Common myeloid progenitor, CD34-positive (primary cell): ENCODE measurements at regions not wholly inside any gene's neighbourhood (a gene's known extent, or its start where the extent isn't known, plus 50 kb on each side); places are given as distances from the start of the nearest gene placed in this dataset.

Source experiments
- CTCF ChIA-PET: fragments of 350-600 bp; sonication (Branson Sonifier 250); formaldehyde crosslinking; loops from one replicate; lab custom pipeline; 2021; ENCODE audit warnings: antibody characterized with exemption; lab: Charles Lee
- POLR2A ChIA-PET: fragments of 350-600 bp; sonication (Branson Sonifier 250); formaldehyde crosslinking; loops from one replicate; lab custom pipeline; 2021; ENCODE audit warnings: antibody characterized with exemption; lab: Charles Lee
- DNase-seq, 3 donors: peaks; one replicate each; pipeline versions ENCODE4 v3.0.0 to v3.0.0-alpha.2; 2013
- H3K27ac ChIP-seq, 2 experiments: 1 replicate in 1 of 2; 2 replicates in 1 of 2; pipeline ENCODE4 v1.7.0; 2013; ENCODE audit warnings: inconsistent platforms in 2 of 2, low read length in 2 of 2, mild to moderate bottlenecking in 2 of 2, low read depth in 1 of 2, moderate library complexity in 1 of 2; ENCODE audit not compliant: severe bottlenecking in 2 of 2, insufficient read depth in 1 of 2, poor library complexity in 1 of 2
- H3K27me3 ChIP-seq, 5 experiments: replicated peaks in 2 of 5; 1 replicate in 3 of 5; 2 replicates in 2 of 5; pipeline versions ENCODE4 v1.6.1 to v1.7.0; 2013; ENCODE audit warnings: low read length in 4 of 5, mild to moderate bottlenecking in 2 of 5, moderate library complexity in 2 of 5, inconsistent platforms in 1 of 5; ENCODE audit not compliant: insufficient read depth in 5 of 5, control insufficient read depth in 4 of 5
- H3K36me3 ChIP-seq, 4 experiments: 1 replicate in 2 of 4; 2 replicates in 2 of 4; pipeline versions ENCODE4 v1.6.1 to v1.7.0; 2013; ENCODE audit warnings: low read length in 3 of 4, control low read depth in 1 of 4, mild to moderate bottlenecking in 1 of 4; ENCODE audit not compliant: control insufficient read depth in 4 of 4, insufficient read depth in 4 of 4
- H3K4me1 ChIP-seq, 4 experiments: 1 replicate in 3 of 4; 2 replicates in 1 of 4; pipeline versions ENCODE4 v1.6.1 to v1.7.1; 2013; ENCODE audit warnings: low read length in 3 of 4, mild to moderate bottlenecking in 3 of 4, control low read depth in 1 of 4, inconsistent platforms in 1 of 4, moderate library complexity in 1 of 4; ENCODE audit not compliant: control insufficient read depth in 4 of 4, insufficient read depth in 4 of 4; ENCODE audit errors: control extremely low read depth in 1 of 4
- H3K4me3 ChIP-seq, 7 experiments: 1 replicate in 4 of 7; 2 replicates in 3 of 7; pipeline versions ENCODE4 v1.5.1 to v1.7.0; 2013; ENCODE audit warnings: mild to moderate bottlenecking in 7 of 7, low read length in 6 of 7, moderate library complexity in 6 of 7, inconsistent platforms in 2 of 7, low read depth in 2 of 7, control low read depth in 1 of 7; ENCODE audit not compliant: insufficient read depth in 4 of 7, control insufficient read depth in 1 of 7; ENCODE audit errors: extremely low read depth in 1 of 7
- H3K9me3 ChIP-seq, 5 experiments: 1 replicate in 4 of 5; 2 replicates in 1 of 5; pipeline versions ENCODE4 v1.6.1 to v1.7.1; 2013; ENCODE audit warnings: low read length in 4 of 5, mild to moderate bottlenecking in 2 of 5, inconsistent platforms in 1 of 5, low read depth in 1 of 5, moderate library complexity in 1 of 5; ENCODE audit not compliant: control insufficient read depth in 4 of 5, insufficient read depth in 2 of 5; ENCODE audit errors: control extremely low read depth in 1 of 5
- WGBS: methylation state at CpG from one replicate; pipeline ENCODE4 v1.1.5; 2013; ENCODE audit not compliant: insufficient coverage; 5-methylcytosine and 5-hydroxymethylcytosine counted together

- POLR2A ChIA-PET = no interaction called here
- Histone ChIP-seq H3K27me3 (peaks cover 0 to 11% (median 1%) of the 10 kb centered on the region in 5 experiments), H3K9me3 (no peaks in the 10 kb centered on the region), H3K4me1 (no peaks in the 10 kb centered on the region), H3K4me3 (no peak overlapping the region), H3K36me3 (no peaks in the 10 kb centered on the region), H3K27ac (no peak overlapping the region)
- DNase-seq = no peak
- CTCF ChIA-PET = no interaction called here
Observed at GRCh38 chr4:110394871-110395270, 81.1 kb upstream of the ENPEP start.

- peaks cover 0 to 18% (median 4%) of the 10 kb centered on the region in 5 experiments for H3K9me3 ChIP-seq
- H3K27me3 ChIP-seq = peaks cover 0 to 2% (median 0%) of the 10 kb centered on the region in 5 experiments
- ChIA-PET CTCF (interaction anchor here (0.6 to 1.1 kb wide), 2 partner anchors 10 to 64 kb away, joined by 3 to 4 read pairs; no protein-coding TSS in a partner anchor), POLR2A (no interaction called here)
- H3K4me3 ChIP-seq = no peak overlapping the region
- no peaks in the 10 kb centered on the region for H3K4me1 ChIP-seq
- DNase-seq = no peak
- no peaks in the 10 kb centered on the region for H3K36me3 ChIP-seq
- no peak overlapping the region for H3K27ac ChIP-seq
Observed at GRCh38 chr4:110381784-110382183, 94.2 kb upstream of the ENPEP start.

- H3K4me1 ChIP-seq = no peaks in the 10 kb centered on the region
- ChIA-PET POLR2A (no interaction called here), CTCF (interaction anchor here (1.3 kb wide), 1 partner anchor 10 kb away, joined by 4 read pairs; no protein-coding TSS in a partner anchor)
- H3K27me3 ChIP-seq = peaks cover 0 to 4% (median 0%) of the 10 kb centered on the region in 5 experiments
- WGBS = no CpG with 5 or more reads among the region's 2 CpGs
- H3K4me3 ChIP-seq = no peak overlapping the region
- H3K9me3 ChIP-seq = peaks cover 0 to 2% (median 0%) of the 10 kb centered on the region in 5 experiments
- no peak for DNase-seq
- H3K36me3 ChIP-seq = no peaks in the 10 kb centered on the region
- H3K27ac ChIP-seq = no peak overlapping the region
Observed at GRCh38 chr4:110372485-110372884, 103.5 kb upstream of the ENPEP start.

- Histone ChIP-seq H3K27ac (no peak overlapping the region), H3K36me3 (no peaks in the 10 kb centered on the region), H3K4me3 (no peak overlapping the region), H3K27me3 (peaks cover 0 to 4% (median 0%) of the 10 kb centered on the region in 5 experiments), H3K9me3 (peaks cover 0 to 2% (median 0%) of the 10 kb centered on the region in 5 experiments), H3K4me1 (no peaks in the 10 kb centered on the region)
- POLR2A ChIA-PET = no interaction called here
- DNase-seq = no peak
- CTCF ChIA-PET = interaction anchor here (1.1 to 1.3 kb wide), 2 partner anchors 9 to 11 kb away, joined by 3 to 4 read pairs; no protein-coding TSS in a partner anchor
- 100% methylated on average over 4 of the region's 4 CpGs for WGBS
Observed at GRCh38 chr4:110371016-110371770, 104.8 kb upstream of the ENPEP start.

- H3K9me3 ChIP-seq = peaks cover 0 to 2% (median 0%) of the 10 kb centered on the region in 5 experiments
- no peak overlapping the region for H3K27ac ChIP-seq
- ChIA-PET POLR2A (no interaction called here), CTCF (no interaction called here)
- H3K4me1 ChIP-seq = no peaks in the 10 kb centered on the region
- no peak overlapping the region for H3K4me3 ChIP-seq
- no peak for DNase-seq
- 100% methylated on average over 2 of the region's 3 CpGs for WGBS
- H3K27me3 ChIP-seq = peaks cover 0 to 6% (median 3%) of the 10 kb centered on the region in 5 experiments
- H3K36me3 ChIP-seq = no peaks in the 10 kb centered on the region
Observed at GRCh38 chr4:110368409-110368808, 107.5 kb upstream of the ENPEP start.

- CTCF ChIA-PET = no interaction called here
- no peak for DNase-seq
Observed at GRCh38 chr4:110367156-110367555, 108.8 kb upstream of the ENPEP start.

GRCh38 chr4:110365761-110366160, 110.2 kb upstream of the ENPEP start:
- no peak for DNase-seq
- Histone ChIP-seq H3K4me3 (no peak overlapping the region), H3K27ac (no peak overlapping the region), H3K9me3 (peaks cover 0 to 2% (median 0%) of the 10 kb centered on the region in 5 experiments), H3K36me3 (no peaks in the 10 kb centered on the region), H3K27me3 (peaks cover 0 to 6% (median 3%) of the 10 kb centered on the region in 5 experiments), H3K4me1 (peaks cover 0 to 8% (median 4%) of the 10 kb centered on the region in 4 experiments)
- ChIA-PET POLR2A (interaction anchor here (0.6 kb wide), 1 partner anchor 1560 kb away, joined by 3 read pairs; no protein-coding TSS in a partner anchor), CTCF (interaction anchor here (1.1 to 1.3 kb wide), 2 partner anchors 145 to 152 kb away, joined by 3 read pairs; no protein-coding TSS in a partner anchor)
- no CpG with 5 or more reads among the region's 1 CpG for WGBS

More at GRCh38 chr4:110367156-110367555, 108.8 kb upstream of the ENPEP start:
- Histone ChIP-seq H3K27ac (no peak overlapping the region), H3K36me3 (no peaks in the 10 kb centered on the region), H3K27me3 (peaks cover 0 to 6% (median 3%) of the 10 kb centered on the region in 5 experiments), H3K9me3 (peaks cover 0 to 2% (median 0%) of the 10 kb centered on the region in 5 experiments), H3K4me3 (no peak overlapping the region), H3K4me1 (peaks cover 0 to 2% (median 0%) of the 10 kb centered on the region in 4 experiments)
- 100% methylated on average over 1 of the region's 3 CpGs for WGBS
- POLR2A ChIA-PET = no interaction called here
